ENCODE measurements at regions not wholly inside any gene's neighbourhood (a gene's known extent, or its start where the extent isn't known, plus 50 kb on each side); places are given as distances from the start of the nearest gene placed in this dataset.

DNA sequence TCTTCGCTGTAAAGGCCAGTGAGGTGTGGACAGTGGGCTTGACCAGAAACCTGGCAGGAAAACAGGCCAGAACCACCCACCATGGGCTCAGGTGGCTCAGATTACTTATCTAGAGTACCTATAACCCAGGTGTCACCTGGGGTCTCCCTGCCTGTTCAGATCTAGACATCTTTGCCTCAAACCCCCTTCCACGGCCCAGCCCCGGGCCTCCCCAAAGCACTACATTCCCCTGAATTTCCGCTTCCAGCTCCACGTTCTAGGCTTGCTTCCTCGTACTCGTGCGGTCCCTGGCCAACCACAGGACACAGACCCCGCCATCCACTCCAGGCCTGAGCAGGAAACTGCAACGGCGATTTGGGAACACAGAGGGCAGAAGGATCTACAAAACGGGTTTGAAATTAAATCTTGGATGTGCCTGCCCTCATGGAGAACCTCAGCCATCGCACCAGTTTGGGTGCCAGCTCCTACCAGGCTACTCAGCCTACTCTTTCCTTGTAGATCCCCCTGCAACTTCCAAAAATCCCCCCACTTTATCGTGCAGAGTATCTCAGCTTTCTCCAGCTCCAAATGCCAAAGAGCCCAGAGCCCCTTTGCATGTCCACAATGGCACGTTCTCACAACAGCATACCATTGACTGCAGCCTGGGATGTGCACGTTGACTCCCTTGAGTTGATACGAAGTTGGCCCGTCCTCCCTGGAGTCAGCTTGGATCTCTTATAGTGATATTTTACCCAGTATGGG lies 62.7 kb upstream of the CACUL1 start:
- ChIA-PET CTCF (no interaction called here), POLR2A (no interaction called here)
- H3K27ac ChIP-seq (ENCODE audit: low read depth, low read length): no peak overlapping the region
- no peaks in the 10 kb centered on the region; the same call in 1 of the 2 replicates for H3K9me3 ChIP-seq (ENCODE audit: control insufficient read depth, insufficient read depth, low read length)
- TF ChIP-seq, protein P1, sequence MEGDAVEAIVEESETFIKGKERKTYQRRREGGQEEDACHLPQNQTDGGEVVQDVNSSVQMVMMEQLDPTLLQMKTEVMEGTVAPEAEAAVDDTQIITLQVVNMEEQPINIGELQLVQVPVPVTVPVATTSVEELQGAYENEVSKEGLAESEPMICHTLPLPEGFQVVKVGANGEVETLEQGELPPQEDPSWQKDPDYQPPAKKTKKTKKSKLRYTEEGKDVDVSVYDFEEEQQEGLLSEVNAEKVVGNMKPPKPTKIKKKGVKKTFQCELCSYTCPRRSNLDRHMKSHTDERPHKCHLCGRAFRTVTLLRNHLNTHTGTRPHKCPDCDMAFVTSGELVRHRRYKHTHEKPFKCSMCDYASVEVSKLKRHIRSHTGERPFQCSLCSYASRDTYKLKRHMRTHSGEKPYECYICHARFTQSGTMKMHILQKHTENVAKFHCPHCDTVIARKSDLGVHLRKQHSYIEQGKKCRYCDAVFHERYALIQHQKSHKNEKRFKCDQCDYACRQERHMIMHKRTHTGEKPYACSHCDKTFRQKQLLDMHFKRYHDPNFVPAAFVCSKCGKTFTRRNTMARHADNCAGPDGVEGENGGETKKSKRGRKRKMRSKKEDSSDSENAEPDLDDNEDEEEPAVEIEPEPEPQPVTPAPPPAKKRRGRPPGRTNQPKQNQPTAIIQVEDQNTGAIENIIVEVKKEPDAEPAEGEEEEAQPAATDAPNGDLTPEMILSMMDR (IDR thresholded peaks at IDR 0.05; ENCODE audit: low read depth, low read length): no peak
- no peak overlapping the region for H3K4me3 ChIP-seq (ENCODE audit: low read depth, low read length)
- peaks cover 2% of the 10 kb centered on the region for H3K27me3 ChIP-seq (ENCODE audit: control insufficient read depth, insufficient read depth, low read length)
- DNase-seq (ENCODE audit: low read depth, low spot score): no peak

DNA sequence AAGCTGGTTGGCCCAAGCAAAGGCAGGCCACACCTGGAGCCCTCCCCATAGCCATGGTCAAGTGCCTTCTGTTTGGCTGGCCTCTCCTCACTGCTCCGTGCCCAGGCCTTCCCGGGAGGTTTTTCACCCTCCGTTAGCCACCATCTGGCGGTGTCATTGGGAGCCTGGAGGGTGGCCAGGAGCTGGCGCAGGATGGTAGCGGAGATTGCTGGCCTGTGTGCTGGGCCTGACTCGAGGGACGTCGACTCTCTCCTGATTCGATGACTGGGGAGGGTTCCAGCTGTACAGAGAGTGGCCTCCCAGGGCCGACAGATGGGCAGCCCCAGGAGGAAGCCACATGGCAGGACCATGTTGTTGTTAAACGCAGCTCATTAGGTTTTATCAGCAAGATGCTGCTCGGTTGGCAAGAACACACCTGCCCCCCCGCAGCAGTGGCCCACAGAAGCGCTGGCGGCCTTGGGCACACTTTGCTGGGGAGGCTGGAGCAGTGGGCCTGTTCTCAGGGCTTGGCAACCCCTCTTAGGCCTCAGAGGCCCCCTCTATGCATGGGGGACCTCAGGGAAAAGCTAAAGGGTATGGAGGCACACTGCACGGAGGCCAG lies 64.0 kb upstream of the CACUL1 start:
- ChIA-PET POLR2A (no interaction called here), CTCF (no interaction called here)
- H3K4me3 ChIP-seq (ENCODE audit: low read depth, low read length): no peak overlapping the region
- peaks cover 2% of the 10 kb centered on the region for H3K27me3 ChIP-seq (ENCODE audit: control insufficient read depth, insufficient read depth, low read length)
- no peaks in the 10 kb centered on the region; the same call in 1 of the 2 replicates for H3K9me3 ChIP-seq (ENCODE audit: control insufficient read depth, insufficient read depth, low read length)
- TF ChIP-seq, protein P1 (IDR thresholded peaks at IDR 0.05; ENCODE audit: low read depth, low read length): no peak
- no peak for DNase-seq (ENCODE audit: low read depth, low spot score)
- no peak overlapping the region for H3K27ac ChIP-seq (ENCODE audit: low read depth, low read length)

DNA sequence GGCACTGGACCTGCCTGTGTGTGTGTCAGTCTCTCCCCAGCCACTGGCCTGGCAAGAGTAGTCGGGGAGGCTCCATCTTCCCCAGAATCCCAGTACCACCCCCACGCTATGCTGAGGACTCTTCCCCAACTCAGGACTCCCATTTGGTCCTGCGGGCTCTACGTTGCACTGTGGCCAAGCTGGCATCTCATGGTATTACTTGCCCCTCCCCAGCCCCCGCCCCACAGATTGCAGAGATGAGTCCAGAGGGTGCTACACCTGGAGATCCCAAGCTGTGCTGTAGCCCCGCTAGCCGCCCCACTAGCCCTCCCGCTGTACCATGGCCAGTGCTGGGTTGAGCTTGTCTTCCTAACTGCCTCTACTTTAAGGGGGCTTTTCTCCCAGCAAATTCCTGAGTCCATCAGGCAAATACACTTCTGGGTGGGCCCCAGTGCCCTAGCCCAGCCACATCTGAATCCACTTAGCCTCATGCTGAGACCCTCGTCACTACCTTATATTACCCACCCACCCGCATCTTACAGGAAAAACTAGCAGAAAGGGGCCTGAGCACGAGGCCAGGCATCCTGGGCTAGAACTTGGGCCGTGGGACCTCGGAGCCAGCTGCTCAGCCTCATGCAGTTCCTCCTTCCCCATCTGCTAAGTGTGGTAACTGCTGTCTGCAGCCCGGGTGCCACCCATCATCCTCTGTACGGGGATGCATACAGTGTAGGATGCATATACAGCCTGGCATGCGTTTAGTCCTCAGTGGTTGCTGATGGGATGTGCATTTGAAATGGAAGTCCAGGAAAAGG lies 65.8 kb upstream of the CACUL1 start:
- Histone ChIP-seq H3K27ac (ENCODE audit: low read depth, low read length) (no peak overlapping the region), H3K27me3 (ENCODE audit: control insufficient read depth, insufficient read depth, low read length) (no peaks in the 10 kb centered on the region), H3K9me3 (ENCODE audit: control insufficient read depth, insufficient read depth, low read length) (no peaks in the 10 kb centered on the region; the same call in 1 of the 2 replicates), H3K4me3 (ENCODE audit: low read depth, low read length) (no peak overlapping the region)
- DNase-seq (ENCODE audit: low read depth, low spot score): no peak
- TF ChIP-seq, protein P1 (IDR thresholded peaks at IDR 0.05; ENCODE audit: low read depth, low read length): no peak
- ChIA-PET CTCF (interaction anchor here (0.6 kb wide), 1 partner anchor 814 kb away, joined by 3 read pairs; no protein-coding TSS in a partner anchor), POLR2A (no interaction called here)

DNA sequence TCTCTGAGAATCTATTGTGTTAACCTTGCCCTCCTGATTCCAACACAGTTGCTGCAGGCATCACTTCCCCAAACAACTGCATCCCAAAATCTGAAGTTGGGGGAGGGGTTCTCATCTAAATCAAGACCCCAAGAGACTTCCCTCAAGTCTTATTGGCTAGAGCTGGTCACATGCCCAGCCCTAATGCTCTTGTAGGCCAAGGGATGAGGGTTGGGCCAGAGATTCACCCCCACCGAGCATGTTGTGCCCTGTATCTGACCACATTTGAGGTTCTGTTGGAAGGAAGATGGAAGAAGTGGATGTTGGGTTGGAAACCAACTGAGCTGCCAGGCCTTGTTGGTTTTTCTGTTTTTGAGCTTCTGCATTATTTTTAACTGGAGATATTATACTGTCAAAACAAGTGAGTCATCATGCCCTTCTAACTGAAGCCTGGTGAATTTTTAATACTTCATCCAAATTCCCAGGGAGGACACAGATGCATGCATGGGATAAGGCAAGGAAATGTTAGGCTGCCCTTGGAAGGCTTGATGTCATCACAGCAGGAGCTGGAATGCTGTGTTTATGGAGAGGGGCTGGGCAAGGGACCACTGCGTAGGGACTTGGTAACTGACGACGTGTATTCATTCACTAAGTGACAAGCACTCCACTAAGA lies 68.6 kb upstream of the CACUL1 start:
- TF ChIP-seq, protein P1 (IDR thresholded peaks at IDR 0.05; ENCODE audit: low read depth, low read length): no peak
- no peak for DNase-seq (ENCODE audit: low read depth, low spot score)
- ChIA-PET CTCF (no interaction called here), POLR2A (no interaction called here)
- Histone ChIP-seq H3K27ac (ENCODE audit: low read depth, low read length) (no peak overlapping the region), H3K4me3 (ENCODE audit: low read depth, low read length) (no peak overlapping the region), H3K9me3 (ENCODE audit: control insufficient read depth, insufficient read depth, low read length) (no peaks in the 10 kb centered on the region; the same call in 1 of the 2 replicates), H3K27me3 (ENCODE audit: control insufficient read depth, insufficient read depth, low read length) (no peaks in the 10 kb centered on the region)

All from AG04450 (cell line).